ENCODE measurements at regions not wholly inside any gene's neighbourhood (a gene's known extent, or its start where the extent isn't known, plus 50 kb on each side); places are given as distances from the start of the nearest gene placed in this dataset.

DNA sequence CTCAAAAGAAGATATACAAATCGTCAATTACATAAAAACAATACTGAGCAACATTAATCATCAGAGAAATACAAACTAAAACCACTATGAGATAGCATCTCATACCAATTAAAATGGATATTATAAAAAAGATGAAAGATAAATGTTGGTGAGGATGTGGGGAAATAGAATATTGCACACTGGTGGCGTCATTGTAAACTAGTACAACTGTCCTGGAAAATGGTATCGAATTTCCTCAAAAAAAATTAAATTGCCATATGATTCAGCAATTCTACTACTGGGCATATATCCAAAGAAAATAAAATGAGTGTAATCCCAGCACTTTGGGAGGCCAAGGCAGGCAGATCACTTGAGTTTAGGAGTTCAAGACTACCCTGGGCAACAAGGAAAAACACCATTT lies 326.0 kb upstream of the FTMT start:
- TF ChIP-seq, protein P1, sequence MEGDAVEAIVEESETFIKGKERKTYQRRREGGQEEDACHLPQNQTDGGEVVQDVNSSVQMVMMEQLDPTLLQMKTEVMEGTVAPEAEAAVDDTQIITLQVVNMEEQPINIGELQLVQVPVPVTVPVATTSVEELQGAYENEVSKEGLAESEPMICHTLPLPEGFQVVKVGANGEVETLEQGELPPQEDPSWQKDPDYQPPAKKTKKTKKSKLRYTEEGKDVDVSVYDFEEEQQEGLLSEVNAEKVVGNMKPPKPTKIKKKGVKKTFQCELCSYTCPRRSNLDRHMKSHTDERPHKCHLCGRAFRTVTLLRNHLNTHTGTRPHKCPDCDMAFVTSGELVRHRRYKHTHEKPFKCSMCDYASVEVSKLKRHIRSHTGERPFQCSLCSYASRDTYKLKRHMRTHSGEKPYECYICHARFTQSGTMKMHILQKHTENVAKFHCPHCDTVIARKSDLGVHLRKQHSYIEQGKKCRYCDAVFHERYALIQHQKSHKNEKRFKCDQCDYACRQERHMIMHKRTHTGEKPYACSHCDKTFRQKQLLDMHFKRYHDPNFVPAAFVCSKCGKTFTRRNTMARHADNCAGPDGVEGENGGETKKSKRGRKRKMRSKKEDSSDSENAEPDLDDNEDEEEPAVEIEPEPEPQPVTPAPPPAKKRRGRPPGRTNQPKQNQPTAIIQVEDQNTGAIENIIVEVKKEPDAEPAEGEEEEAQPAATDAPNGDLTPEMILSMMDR (conservative IDR thresholded peaks at IDR 0.05) = no peak
- TF ChIP-seq EZH2 (IDR thresholded peaks at IDR 0.05; ENCODE audit: low read depth) = no peak
